Liver (tissue), 7 donors: ENCODE measurements at regions not wholly inside any gene's neighbourhood (a gene's known extent, or its start where the extent isn't known, plus 50 kb on each side); places are given as distances from the start of the nearest gene placed in this dataset.
"Not testable (repeated sequence)": the region's sequence is repeated elsewhere in the genome, so short reads cannot be mapped to it uniquely, and the experiment has no call there.

Experiments used
- DNase-seq: peaks from one replicate; pipeline ENCODE4 v3.0.0-alpha.2; 2017; ENCODE audit warnings: low spot score
- H3K27ac ChIP-seq, 2 donors: one replicate each; pipeline ENCODE4 v1.7.0; 2013; ENCODE audit warnings: inconsistent platforms in 2 of 2, low read length in 2 of 2, control low read depth in 1 of 2, low read depth in 1 of 2, mild to moderate bottlenecking in 1 of 2
- H3K27me3 ChIP-seq, 4 donors: one replicate each; pipeline versions ENCODE4 v1.6.1 to v1.7.0; 2013; ENCODE audit warnings: low read length in 3 of 4, inconsistent platforms in 1 of 4, mild to moderate bottlenecking in 1 of 4, moderate library complexity in 1 of 4; ENCODE audit not compliant: control insufficient read depth in 4 of 4, insufficient read depth in 4 of 4
- H3K36me3 ChIP-seq, 4 donors: one replicate each; pipeline versions ENCODE4 v1.6.1 to v1.7.0; 2013; ENCODE audit warnings: low read length in 3 of 4, mild to moderate bottlenecking in 3 of 4, low read depth in 1 of 4, moderate library complexity in 1 of 4; ENCODE audit not compliant: control insufficient read depth in 4 of 4, insufficient read depth in 3 of 4
- H3K4me1 ChIP-seq, 4 donors: one replicate each; pipeline versions ENCODE4 v1.6.1 to v1.7.0; 2013; ENCODE audit warnings: low read length in 3 of 4, mild to moderate bottlenecking in 3 of 4, moderate library complexity in 1 of 4; ENCODE audit not compliant: control insufficient read depth in 4 of 4, insufficient read depth in 4 of 4
- H3K4me3 ChIP-seq, 3 donors: one replicate each; pipeline versions ENCODE4 v1.6.1 to v1.7.0; 2013; ENCODE audit warnings: low read length in 3 of 3, control low read depth in 1 of 3, low read depth in 1 of 3, mild to moderate bottlenecking in 1 of 3
- H3K9ac ChIP-seq, 2 donors: one replicate each; pipeline ENCODE4 v1.7.0; 2013; ENCODE audit warnings: low read length in 2 of 2, mild to moderate bottlenecking in 2 of 2, moderate library complexity in 2 of 2, control low read depth in 1 of 2, low read depth in 1 of 2
- H3K9me3 ChIP-seq, 4 donors: one replicate each; pipeline versions ENCODE4 v1.6.1 to v1.7.0; 2013; ENCODE audit warnings: low read length in 3 of 4; ENCODE audit not compliant: control insufficient read depth in 4 of 4
- EGR1 ChIP-seq, 2 donors: IDR thresholded peaks; 2 replicates each; pipeline ENCODE4 v1.6.1; 2016 to 2018; ENCODE audit warnings: antibody characterized with exemption in 2 of 2, low read depth in 2 of 2
- FOXA1 ChIP-seq: IDR thresholded peaks from 2 replicates; pipeline ENCODE4 v1.6.1; 2016; ENCODE audit warnings: antibody characterized with exemption
- FOXA2 ChIP-seq: IDR thresholded peaks from 2 replicates; pipeline ENCODE4 v1.6.1; 2016; ENCODE audit warnings: antibody characterized with exemption
- GABPA ChIP-seq, 2 donors: IDR thresholded peaks in 1 of 2; conservative IDR thresholded peaks in 1 of 2; 2 replicates each; pipeline ENCODE4 v1.6.1; 2016; ENCODE audit warnings: antibody characterized with exemption in 2 of 2, mild to moderate bottlenecking in 1 of 2, moderate library complexity in 1 of 2
- HNF4G ChIP-seq: IDR thresholded peaks from 2 replicates; pipeline ENCODE4 v1.6.1; 2016; ENCODE audit warnings: antibody characterized with exemption
- RAD21 ChIP-seq, 2 donors: IDR thresholded peaks; 2 replicates each; pipeline ENCODE4 v1.6.1; 2016; ENCODE audit warnings: antibody characterized with exemption in 2 of 2, mild to moderate bottlenecking in 2 of 2
- RXRA ChIP-seq, 2 donors: IDR thresholded peaks; 2 replicates each; pipeline ENCODE4 v1.6.1; 2017 to 2018; ENCODE audit warnings: antibody characterized with exemption in 2 of 2, mild to moderate bottlenecking in 1 of 2
- SP1 ChIP-seq: IDR thresholded peaks from 2 replicates; pipeline ENCODE4 v1.6.1; 2018; ENCODE audit warnings: antibody characterized with exemption, mild to moderate bottlenecking
- TAF1 ChIP-seq: conservative IDR thresholded peaks from 2 replicates; pipeline ENCODE4 v1.6.1; 2016; ENCODE audit warnings: antibody characterized with exemption, mild to moderate bottlenecking
- YY1 ChIP-seq: IDR thresholded peaks from 2 replicates; pipeline ENCODE4 v1.6.1; 2016; ENCODE audit warnings: antibody characterized with exemption, mild to moderate bottlenecking
- WGBS: extraction: QIAGEN DNeasy Blood & Tissue Kit; methylation state at CpG from one replicate; pipeline ENCODE4 v1.1.7; 2013; 5-methylcytosine and 5-hydroxymethylcytosine counted together
- TF ChIP-seq, protein P1 (sequence below): IDR thresholded peaks from 2 replicates; pipeline ENCODE4 v1.6.1; 2016; ENCODE audit warnings: antibody characterized with exemption
- TF ChIP-seq, protein P2 (sequence below): IDR thresholded peaks from 2 replicates; pipeline ENCODE4 v1.6.1; 2016; ENCODE audit warnings: antibody characterized with exemption
- TF ChIP-seq, protein P3 (sequence below): IDR thresholded peaks from 2 replicates; pipeline ENCODE4 v1.6.1; 2016; ENCODE audit warnings: antibody characterized with exemption
- TF ChIP-seq, protein P4 (sequence below): IDR thresholded peaks from 2 replicates; pipeline ENCODE4 v1.6.1; 2016; ENCODE audit warnings: antibody characterized with exemption, mild to moderate bottlenecking
- donor health status: healthy.
- donor health status: healthy.
- donor health status: healthy.
- donor health status: healthy.

DNA sequence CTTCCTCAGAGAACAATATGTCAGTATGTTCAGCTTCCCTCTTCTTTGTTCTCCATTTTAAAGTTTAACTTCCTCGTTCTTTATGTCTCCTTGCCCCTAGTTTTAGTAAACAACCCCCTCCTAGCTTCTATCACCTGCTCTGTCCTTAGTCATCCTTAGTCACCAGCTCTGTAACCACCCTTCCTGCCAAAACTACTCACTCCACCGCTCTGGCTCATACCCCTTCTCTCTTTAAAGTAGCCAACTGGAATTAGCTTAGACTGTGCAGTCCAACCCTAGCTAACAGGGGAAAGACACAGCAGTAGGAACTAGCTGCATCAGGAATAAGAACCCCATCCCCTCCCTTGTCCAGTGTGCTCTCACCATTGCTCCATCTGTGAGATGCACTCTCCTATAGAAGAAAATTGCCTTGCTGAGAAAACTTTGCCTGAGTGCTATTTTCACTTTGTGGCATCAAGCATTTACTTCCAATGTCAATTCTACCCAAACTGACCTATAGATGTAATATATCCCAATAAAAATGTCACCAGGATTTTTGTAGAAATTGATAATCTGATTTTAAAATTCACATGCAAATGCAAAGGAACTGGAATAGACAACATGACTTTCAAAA, 603.2 kb downstream of the C12orf50 start:
- Histone ChIP-seq H3K27me3 (no peaks in the 10 kb centered on the region), H3K36me3 (no peaks in the 10 kb centered on the region), H3K27ac (no peak overlapping the region), H3K9me3 (peaks cover 0 to 7% (median under 1%) of the 10 kb centered on the region in 4 donors), H3K4me1 (no peaks in the 10 kb centered on the region), H3K4me3 (no peak overlapping the region), H3K9ac (no peak overlapping the region)
- no peak for DNase-seq
- 68% methylated on average over 2 of the region's 2 CpGs for WGBS
- TF ChIP-seq TAF1 (no peak), RXRA (IDR thresholded peaks at IDR 0.05) (no peak), HNF4G (no peak), FOXA2 (no peak), GABPA (IDR thresholded peaks at IDR 0.05 in 1 of 2, conservative IDR thresholded peaks at IDR 0.05 in 1 of 2) (no peak), SP1 (no peak), RAD21 (IDR thresholded peaks at IDR 0.05) (no peak), EGR1 (IDR thresholded peaks at IDR 0.05; ENCODE audit: low read depth in 2 of 2) (no peak), FOXA1 (no peak), YY1 (no peak)
- TF ChIP-seq, protein P1, sequence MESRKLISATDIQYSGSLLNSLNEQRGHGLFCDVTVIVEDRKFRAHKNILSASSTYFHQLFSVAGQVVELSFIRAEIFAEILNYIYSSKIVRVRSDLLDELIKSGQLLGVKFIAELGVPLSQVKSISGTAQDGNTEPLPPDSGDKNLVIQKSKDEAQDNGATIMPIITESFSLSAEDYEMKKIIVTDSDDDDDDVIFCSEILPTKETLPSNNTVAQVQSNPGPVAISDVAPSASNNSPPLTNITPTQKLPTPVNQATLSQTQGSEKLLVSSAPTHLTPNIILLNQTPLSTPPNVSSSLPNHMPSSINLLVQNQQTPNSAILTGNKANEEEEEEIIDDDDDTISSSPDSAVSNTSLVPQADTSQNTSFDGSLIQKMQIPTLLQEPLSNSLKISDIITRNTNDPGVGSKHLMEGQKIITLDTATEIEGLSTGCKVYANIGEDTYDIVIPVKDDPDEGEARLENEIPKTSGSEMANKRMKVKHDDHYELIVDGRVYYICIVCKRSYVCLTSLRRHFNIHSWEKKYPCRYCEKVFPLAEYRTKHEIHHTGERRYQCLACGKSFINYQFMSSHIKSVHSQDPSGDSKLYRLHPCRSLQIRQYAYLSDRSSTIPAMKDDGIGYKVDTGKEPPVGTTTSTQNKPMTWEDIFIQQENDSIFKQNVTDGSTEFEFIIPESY, result no peak
- TF ChIP-seq, protein P2, sequence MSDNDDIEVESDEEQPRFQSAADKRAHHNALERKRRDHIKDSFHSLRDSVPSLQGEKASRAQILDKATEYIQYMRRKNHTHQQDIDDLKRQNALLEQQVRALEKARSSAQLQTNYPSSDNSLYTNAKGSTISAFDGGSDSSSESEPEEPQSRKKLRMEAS, result no peak
- TF ChIP-seq, protein P3, sequence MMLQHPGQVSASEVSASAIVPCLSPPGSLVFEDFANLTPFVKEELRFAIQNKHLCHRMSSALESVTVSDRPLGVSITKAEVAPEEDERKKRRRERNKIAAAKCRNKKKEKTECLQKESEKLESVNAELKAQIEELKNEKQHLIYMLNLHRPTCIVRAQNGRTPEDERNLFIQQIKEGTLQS, result no peak
- TF ChIP-seq, protein P4, sequence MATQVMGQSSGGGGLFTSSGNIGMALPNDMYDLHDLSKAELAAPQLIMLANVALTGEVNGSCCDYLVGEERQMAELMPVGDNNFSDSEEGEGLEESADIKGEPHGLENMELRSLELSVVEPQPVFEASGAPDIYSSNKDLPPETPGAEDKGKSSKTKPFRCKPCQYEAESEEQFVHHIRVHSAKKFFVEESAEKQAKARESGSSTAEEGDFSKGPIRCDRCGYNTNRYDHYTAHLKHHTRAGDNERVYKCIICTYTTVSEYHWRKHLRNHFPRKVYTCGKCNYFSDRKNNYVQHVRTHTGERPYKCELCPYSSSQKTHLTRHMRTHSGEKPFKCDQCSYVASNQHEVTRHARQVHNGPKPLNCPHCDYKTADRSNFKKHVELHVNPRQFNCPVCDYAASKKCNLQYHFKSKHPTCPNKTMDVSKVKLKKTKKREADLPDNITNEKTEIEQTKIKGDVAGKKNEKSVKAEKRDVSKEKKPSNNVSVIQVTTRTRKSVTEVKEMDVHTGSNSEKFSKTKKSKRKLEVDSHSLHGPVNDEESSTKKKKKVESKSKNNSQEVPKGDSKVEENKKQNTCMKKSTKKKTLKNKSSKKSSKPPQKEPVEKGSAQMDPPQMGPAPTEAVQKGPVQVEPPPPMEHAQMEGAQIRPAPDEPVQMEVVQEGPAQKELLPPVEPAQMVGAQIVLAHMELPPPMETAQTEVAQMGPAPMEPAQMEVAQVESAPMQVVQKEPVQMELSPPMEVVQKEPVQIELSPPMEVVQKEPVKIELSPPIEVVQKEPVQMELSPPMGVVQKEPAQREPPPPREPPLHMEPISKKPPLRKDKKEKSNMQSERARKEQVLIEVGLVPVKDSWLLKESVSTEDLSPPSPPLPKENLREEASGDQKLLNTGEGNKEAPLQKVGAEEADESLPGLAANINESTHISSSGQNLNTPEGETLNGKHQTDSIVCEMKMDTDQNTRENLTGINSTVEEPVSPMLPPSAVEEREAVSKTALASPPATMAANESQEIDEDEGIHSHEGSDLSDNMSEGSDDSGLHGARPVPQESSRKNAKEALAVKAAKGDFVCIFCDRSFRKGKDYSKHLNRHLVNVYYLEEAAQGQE, result no peak

DNA sequence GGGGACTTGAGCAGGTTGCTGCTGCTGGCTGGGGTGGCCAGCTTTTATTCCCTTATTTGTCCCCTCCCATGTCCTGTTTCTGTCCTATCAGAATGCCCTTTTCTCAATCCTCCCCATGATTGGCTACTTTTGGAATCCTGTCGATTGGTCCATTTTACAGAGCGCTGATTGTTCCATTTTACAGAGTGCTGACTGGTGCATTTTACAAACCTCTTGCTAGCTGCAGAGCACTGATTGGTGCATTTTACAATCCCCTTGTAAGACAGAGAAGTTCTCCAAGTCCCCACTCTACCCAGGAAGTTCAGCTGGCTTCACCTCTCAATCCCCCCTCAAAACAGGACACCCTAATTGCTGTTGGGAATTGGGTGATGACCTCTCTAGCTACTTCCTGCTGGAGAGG, 608.0 kb downstream of the C12orf50 start:
- not testable (repeated sequence) for H3K9ac ChIP-seq, H3K4me3 ChIP-seq, H3K4me1 ChIP-seq, H3K36me3 ChIP-seq, DNase-seq, H3K27ac ChIP-seq, H3K9me3 ChIP-seq, H3K27me3 ChIP-seq
- WGBS, result 96% methylated on average over 2 of the region's 2 CpGs
